GM10266 (cell line): ENCODE measurements at regions not wholly inside any gene's neighbourhood (a gene's known extent, or its start where the extent isn't known, plus 50 kb on each side); places are given as distances from the start of the nearest gene placed in this dataset.

Experiments used
- DNase-seq: peaks from one replicate; pipeline ENCODE4 v3.0.0; 2012; ENCODE audit errors: extremely low spot score
- TF ChIP-seq, protein P1 (sequence below): IDR thresholded peaks from 2 replicates; pipeline ENCODE4 v1.5.1; 2012; ENCODE audit warnings: mild to moderate bottlenecking, low read depth; ENCODE audit not compliant: control insufficient read depth, insufficient read depth; ENCODE audit errors: missing control alignments

DNA sequence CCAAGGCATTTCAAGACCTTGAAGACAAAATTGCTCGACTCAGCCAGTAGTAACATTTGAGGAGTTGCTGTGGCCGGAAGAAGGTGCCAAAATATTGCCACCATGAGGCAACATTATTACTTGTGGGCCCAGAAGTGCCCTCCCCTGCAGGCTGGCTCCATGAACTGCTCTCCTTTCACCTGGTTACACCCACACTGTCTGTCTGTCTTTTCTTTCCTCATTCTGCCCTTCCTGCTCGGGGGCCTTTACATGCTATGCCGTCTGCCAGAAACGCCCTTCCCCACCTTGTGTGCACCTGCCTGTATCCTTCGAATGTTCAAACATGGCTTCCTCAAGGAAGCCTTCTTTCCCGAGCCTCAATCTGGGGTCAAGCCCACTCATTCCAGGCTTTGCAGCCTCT is 224.2 kb upstream of the DIO3 start:
- DNase-seq: no peak
- TF ChIP-seq, protein P1, sequence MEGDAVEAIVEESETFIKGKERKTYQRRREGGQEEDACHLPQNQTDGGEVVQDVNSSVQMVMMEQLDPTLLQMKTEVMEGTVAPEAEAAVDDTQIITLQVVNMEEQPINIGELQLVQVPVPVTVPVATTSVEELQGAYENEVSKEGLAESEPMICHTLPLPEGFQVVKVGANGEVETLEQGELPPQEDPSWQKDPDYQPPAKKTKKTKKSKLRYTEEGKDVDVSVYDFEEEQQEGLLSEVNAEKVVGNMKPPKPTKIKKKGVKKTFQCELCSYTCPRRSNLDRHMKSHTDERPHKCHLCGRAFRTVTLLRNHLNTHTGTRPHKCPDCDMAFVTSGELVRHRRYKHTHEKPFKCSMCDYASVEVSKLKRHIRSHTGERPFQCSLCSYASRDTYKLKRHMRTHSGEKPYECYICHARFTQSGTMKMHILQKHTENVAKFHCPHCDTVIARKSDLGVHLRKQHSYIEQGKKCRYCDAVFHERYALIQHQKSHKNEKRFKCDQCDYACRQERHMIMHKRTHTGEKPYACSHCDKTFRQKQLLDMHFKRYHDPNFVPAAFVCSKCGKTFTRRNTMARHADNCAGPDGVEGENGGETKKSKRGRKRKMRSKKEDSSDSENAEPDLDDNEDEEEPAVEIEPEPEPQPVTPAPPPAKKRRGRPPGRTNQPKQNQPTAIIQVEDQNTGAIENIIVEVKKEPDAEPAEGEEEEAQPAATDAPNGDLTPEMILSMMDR: no peak

DNA sequence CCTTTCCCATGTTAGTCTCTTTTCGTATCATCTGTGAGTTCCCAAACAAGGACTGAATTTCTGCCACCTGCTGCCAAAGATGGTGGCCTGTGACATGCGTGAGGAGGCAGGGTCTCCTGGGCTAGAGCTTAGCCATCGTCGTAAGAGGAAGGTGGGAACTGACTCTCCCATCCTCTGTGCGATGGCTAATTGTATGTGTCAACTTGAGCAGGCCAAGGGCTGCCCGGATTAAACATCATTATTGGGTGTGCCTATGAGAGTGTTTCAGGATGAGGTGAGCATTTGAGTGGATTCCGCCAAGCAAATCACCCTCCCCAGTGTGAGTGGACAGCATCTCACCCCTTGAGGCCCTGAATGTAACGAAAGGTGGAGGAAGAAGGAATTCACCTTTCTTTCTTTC is 220.7 kb upstream of the DIO3 start:
- no peak for DNase-seq
- TF ChIP-seq, protein P1: no peak

DNA sequence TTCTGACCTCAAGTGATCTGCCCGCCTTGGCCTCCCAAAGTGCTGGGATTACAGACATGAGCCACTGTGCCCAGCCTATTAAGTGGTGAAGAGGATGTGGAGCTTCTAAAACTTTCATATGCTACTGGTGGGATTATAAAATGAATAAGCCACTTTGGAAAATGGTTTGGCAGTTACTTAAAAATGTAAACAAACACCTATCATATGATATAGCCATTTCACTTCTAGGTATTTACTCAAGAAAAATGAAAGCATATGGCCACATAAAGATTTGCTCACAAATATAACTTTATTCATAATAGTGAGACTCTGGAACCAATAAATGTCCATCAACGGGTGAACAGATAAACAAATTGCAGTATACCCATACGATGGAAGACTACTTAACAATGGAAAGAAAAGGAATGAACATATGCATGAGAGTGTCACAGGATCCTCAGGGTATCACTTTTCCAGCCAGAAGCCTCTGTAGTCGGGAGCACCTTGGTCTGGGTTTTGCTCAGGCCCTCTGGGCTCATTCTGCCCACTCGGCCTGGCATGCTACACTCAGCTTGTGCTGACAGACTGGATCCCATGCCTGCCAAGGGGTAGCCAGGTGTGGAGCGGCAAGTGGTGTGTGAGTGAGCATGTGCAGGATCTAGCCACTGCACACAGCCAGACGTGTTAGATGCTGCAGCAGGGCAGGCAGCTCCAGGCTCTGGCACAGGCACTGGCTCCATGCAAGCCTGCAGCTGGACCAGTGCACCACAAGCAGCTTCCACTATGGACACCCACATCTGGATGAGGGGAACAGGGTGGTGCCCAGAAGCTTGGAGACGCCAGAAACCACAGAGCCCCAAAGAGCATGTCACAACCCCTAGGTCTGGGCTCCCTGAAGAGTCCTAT is 213.2 kb upstream of the DIO3 start:
- TF ChIP-seq, protein P1: no peak
- no peak for DNase-seq

DNA sequence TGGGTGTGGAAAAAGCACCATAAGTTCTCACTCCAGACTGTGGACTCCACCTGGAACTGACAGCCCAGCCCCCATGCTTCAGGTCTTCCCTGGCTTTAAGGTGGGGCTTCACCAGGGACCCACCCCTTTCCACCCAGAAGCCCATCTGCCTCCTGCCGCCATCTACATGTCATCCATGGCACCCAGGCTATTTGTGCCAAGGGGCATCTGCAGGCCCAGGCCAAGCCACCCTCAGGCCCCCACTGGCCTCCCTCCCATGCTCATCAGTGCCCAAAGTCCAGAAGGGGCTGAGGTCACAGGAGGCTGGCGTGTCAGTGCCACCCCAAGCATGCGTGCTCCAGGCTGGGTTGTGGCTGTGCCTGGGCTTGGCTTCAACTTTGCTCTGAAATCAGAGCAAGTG is 212.2 kb upstream of the DIO3 start:
- DNase-seq: no peak
- TF ChIP-seq, protein P1: no peak

DNA sequence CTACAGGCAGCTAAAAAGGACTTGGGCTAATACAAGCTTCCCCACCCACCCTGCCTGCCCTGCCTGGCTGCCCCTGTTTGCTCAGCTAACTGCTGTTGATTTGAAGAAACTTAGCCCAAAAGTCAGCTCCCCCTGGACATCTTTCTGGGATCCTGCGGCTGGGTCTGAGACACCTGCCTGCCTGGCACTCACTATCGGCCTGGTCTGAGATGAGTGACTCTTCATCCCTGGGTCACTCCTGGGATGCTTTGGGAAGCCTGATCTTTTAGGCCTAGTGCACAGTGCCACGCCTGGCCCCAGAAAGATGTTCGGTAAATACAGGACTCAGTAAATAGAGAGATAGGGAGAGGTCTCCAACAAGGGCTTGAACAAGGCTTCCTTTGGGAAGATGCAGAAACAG is 211.3 kb upstream of the DIO3 start:
- TF ChIP-seq, protein P1: no peak
- DNase-seq: no peak

DNA sequence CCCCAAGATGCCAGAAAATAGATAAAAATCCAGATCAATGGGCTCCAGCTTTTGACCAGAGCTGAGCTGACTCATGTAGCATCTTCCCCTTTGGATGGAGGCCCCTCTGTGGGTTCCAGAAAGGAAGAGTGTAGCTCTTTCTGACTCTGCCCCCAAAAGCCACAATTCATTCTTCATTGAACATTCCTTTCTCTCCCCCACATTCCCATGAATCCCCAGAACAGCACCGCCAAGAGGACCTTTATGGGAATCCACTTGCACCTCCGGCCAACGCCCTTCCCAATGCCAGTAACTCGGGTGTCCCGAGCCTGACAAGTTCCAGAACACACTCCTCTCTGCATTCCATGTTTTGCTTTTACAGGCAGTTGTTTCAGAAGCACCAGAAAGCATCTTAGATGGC is 210.6 kb upstream of the DIO3 start:
- TF ChIP-seq, protein P1: no peak
- DNase-seq: no peak

DNA sequence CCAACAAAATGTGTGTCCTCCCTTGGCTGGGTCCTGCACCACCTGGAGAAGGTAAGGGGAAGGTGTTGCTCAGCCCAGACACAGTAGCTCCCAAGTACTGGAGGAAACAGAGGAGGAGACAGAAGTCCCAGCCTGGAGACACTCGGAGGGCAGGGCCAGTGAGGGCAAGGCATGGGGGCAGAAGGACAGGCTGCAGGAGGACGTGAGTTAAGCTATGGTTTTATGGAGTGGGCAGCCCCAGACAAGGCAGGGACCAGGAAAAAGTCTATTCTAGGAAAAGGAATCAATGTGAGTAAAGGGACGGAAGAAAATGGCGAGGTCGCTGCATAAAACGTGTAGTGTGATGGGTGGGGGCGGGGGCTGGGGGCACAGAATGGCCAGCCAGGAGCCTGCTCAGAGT is 210.1 kb upstream of the DIO3 start:
- TF ChIP-seq, protein P1: no peak
- no peak for DNase-seq
